Breast epithelium (tissue), 4 donors: ENCODE measurements at regions not wholly inside any gene's neighbourhood (a gene's known extent, or its start where the extent isn't known, plus 50 kb on each side); places are given as distances from the start of the nearest gene placed in this dataset.

ENCODE experiments used
- DNase-seq, 2 donors: peaks; one replicate each; pipeline ENCODE4 v3.0.0-alpha.2; 2019; ENCODE audit warnings: low spot score in 2 of 2
- H3K27ac ChIP-seq, 2 donors: fragments of 200-600 bp; sonication (generic) in 1 of 2; one replicate each; pipeline ENCODE4 v1.5.1; 2016 to 2019; ENCODE audit warnings: mild to moderate bottlenecking in 1 of 2
- H3K27me3 ChIP-seq, 2 donors: fragments of 200-600 bp; sonication (generic) in 1 of 2; one replicate each; pipeline versions ENCODE4 v1.5.1 to v1.6.0; 2017 to 2019; ENCODE audit warnings: control low read depth in 1 of 2, mild to moderate bottlenecking in 1 of 2
- H3K36me3 ChIP-seq: fragments of 200-600 bp; one replicate; pipeline ENCODE4 v1.5.1; 2019
- H3K4me1 ChIP-seq, 2 donors: fragments of 200-600 bp; sonication (generic); one replicate each; pipeline ENCODE4 v1.5.1; 2016 to 2019; ENCODE audit warnings: control low read depth in 1 of 2
- H3K4me3 ChIP-seq, 3 donors: fragments of 200-600 bp; sonication (generic); 1 replicate in 2 of 3; 2 replicates in 1 of 3; pipeline ENCODE4 v1.5.1; 2016 to 2019; ENCODE audit warnings: mild to moderate bottlenecking in 3 of 3, moderate library complexity in 2 of 3
- H3K9me3 ChIP-seq, 2 donors: fragments of 200-600 bp; sonication (generic) in 1 of 2; one replicate each; pipeline ENCODE4 v1.5.1; 2016 to 2019; ENCODE audit warnings: control low read depth in 1 of 2
- POLR2A ChIP-seq: fragments of 450-650 bp; IDR thresholded peaks from one replicate; pipeline ENCODE4 v1.6.1; 2016; ENCODE audit warnings: antibody characterized with exemption, mild to moderate bottlenecking, moderate library complexity
- POLR2AphosphoS5 ChIP-seq, 3 donors: sonication (generic); formaldehyde crosslinking; IDR thresholded peaks; one replicate each; pipeline ENCODE4 v1.6.1; 2017; ENCODE audit warnings: antibody characterized with exemption in 3 of 3
- intact Hi-C: fragments of 100-400 bp; cut with DNase I; formaldehyde crosslinking; loops from one replicate; pipeline ENCODE4 v1.15.1; 2023; ENCODE audit warnings: low total_unique reads
- TF ChIP-seq, protein P1 (sequence below), 3 donors: fragments of 450-650 bp; IDR thresholded peaks; one replicate each; pipeline ENCODE4 v1.5.1; 2016 to 2017; ENCODE audit warnings: antibody characterized with exemption in 3 of 3, mild to moderate bottlenecking in 3 of 3, moderate library complexity in 3 of 3

DNA sequence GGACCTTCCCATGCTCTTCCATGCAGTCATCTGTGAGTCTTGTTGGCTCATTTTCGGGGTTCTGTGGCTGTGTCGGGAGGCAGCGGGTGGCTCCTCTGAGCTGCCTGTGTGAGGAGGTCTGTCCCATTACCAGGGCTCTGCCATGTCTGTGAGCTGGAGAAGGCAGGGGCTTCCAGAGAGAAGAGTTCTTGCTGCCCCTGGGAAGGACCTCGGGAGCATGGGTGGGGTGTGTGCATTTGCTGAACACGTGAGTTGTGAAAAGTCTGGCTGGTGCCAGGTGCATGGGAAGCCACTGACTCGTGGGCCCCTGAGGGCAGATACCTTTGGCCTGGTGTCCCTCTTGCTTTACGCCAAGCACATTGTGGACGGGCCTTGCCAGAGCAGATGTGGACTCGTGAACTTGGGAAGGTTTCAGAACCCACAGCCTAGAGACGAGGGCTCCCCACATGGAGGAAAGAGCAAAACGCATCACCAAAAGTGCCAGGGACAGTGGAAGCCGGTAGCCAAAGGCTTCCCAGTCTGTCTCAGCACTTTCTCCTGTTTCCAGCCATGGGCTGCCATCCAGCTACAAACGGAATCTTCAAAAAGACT lies 1324.5 kb downstream of the BRD1 start:
- H3K27ac ChIP-seq: no peak overlapping the region
- H3K27me3 ChIP-seq: peaks cover 0 to 31% of the 10 kb centered on the region in 2 donors
- intact Hi-C loops: no loop called here
- no peaks in the 10 kb centered on the region for H3K9me3 ChIP-seq
- no peaks in the 10 kb centered on the region for H3K4me1 ChIP-seq
- H3K4me3 ChIP-seq: no peak overlapping the region
- DNase-seq: no peak
- no peaks in the 10 kb centered on the region for H3K36me3 ChIP-seq
- TF ChIP-seq, protein P1, sequence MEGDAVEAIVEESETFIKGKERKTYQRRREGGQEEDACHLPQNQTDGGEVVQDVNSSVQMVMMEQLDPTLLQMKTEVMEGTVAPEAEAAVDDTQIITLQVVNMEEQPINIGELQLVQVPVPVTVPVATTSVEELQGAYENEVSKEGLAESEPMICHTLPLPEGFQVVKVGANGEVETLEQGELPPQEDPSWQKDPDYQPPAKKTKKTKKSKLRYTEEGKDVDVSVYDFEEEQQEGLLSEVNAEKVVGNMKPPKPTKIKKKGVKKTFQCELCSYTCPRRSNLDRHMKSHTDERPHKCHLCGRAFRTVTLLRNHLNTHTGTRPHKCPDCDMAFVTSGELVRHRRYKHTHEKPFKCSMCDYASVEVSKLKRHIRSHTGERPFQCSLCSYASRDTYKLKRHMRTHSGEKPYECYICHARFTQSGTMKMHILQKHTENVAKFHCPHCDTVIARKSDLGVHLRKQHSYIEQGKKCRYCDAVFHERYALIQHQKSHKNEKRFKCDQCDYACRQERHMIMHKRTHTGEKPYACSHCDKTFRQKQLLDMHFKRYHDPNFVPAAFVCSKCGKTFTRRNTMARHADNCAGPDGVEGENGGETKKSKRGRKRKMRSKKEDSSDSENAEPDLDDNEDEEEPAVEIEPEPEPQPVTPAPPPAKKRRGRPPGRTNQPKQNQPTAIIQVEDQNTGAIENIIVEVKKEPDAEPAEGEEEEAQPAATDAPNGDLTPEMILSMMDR (IDR thresholded peaks at IDR 0.05): no peak
- no peak for TF ChIP-seq POLR2AphosphoS5 (IDR thresholded peaks at IDR 0.05)
- TF ChIP-seq POLR2A: no peak

DNA sequence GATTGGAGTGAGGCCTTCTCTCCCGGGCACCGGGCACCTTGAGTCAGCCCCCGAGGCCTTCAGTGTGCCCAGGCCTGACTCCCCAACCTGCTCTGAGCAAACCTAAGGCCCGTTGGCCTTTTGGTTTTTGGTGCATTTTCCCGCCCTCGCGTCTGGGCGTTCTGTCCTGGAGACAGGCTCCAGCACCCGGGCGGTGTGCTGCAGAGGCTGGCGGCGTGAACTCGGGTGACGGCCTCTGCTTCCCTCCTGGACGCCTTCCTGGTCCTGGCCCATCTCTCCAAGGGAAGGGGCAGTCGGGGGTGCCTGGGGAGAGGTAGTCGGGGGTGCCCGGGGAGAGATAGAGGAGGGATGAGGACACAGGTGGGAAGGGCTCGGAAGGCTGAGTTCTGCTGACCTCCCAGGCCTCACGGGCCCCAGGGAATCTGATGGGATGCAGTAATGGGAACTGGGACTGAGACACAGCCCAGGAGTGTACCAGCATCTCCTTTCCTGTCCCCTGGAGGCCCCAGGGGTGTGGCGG lies 1326.4 kb downstream of the BRD1 start:
- H3K36me3 ChIP-seq: no peaks in the 10 kb centered on the region
- no peak overlapping the region for H3K27ac ChIP-seq
- H3K4me1 ChIP-seq: no peaks in the 10 kb centered on the region
- H3K4me3 ChIP-seq: no peak overlapping the region
- DNase-seq: no peak
- TF ChIP-seq, protein P1 (IDR thresholded peaks at IDR 0.05): no peak
- TF ChIP-seq POLR2A (no peak), POLR2AphosphoS5 (IDR thresholded peaks at IDR 0.05) (no peak)
- peaks cover 0 to 24% of the 10 kb centered on the region in 2 donors for H3K27me3 ChIP-seq
- intact Hi-C loops: no loop called here
- H3K9me3 ChIP-seq: no peaks in the 10 kb centered on the region

DNA sequence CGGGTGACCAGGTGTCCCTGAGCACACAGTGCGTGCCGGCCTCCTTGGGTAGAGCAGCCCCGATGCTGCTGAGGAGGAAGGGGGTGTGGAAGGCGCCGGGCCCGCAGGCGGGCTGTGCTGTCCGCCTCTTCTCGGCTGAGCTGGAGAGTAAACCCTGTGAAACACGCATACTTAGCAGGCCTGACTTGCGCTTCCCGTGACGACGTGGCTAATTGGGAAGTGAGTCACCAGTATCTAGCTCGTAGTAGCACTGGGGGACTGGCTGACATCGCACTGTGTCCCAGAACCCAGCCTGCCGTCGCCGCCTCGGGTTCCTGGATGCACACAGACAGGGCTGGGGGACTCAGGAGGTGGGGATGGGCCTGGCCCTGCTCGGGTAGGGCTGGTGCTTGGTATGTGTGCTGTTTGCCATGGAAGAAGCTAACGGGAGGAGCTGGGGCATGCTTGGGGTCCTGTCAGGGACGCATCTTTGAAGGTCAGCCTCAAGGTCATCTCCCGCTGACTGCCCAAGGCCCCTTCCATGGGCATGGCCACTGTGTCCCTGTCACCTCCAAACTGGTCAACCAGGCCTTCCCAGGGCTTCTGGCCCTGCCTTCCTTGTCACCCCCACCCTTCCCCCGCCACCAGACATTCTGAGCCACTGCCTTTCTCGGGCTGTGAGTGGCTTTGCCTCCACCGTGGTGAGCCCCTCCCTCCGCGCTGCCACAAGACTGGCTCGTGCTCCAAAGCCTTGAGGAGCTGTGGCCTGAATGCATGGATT lies 1327.0 kb downstream of the BRD1 start:
- H3K4me3 ChIP-seq: no peak overlapping the region
- no peak overlapping the region for H3K27ac ChIP-seq
- H3K4me1 ChIP-seq: no peaks in the 10 kb centered on the region
- no peaks in the 10 kb centered on the region for H3K36me3 ChIP-seq
- intact Hi-C loops: no loop called here
- H3K27me3 ChIP-seq: peaks cover 0 to 28% of the 10 kb centered on the region in 2 donors
- H3K9me3 ChIP-seq: no peaks in the 10 kb centered on the region
- no peak for DNase-seq
- TF ChIP-seq POLR2A (no peak), POLR2AphosphoS5 (IDR thresholded peaks at IDR 0.05) (no peak)
- TF ChIP-seq, protein P1 (IDR thresholded peaks at IDR 0.05): no peak

DNA sequence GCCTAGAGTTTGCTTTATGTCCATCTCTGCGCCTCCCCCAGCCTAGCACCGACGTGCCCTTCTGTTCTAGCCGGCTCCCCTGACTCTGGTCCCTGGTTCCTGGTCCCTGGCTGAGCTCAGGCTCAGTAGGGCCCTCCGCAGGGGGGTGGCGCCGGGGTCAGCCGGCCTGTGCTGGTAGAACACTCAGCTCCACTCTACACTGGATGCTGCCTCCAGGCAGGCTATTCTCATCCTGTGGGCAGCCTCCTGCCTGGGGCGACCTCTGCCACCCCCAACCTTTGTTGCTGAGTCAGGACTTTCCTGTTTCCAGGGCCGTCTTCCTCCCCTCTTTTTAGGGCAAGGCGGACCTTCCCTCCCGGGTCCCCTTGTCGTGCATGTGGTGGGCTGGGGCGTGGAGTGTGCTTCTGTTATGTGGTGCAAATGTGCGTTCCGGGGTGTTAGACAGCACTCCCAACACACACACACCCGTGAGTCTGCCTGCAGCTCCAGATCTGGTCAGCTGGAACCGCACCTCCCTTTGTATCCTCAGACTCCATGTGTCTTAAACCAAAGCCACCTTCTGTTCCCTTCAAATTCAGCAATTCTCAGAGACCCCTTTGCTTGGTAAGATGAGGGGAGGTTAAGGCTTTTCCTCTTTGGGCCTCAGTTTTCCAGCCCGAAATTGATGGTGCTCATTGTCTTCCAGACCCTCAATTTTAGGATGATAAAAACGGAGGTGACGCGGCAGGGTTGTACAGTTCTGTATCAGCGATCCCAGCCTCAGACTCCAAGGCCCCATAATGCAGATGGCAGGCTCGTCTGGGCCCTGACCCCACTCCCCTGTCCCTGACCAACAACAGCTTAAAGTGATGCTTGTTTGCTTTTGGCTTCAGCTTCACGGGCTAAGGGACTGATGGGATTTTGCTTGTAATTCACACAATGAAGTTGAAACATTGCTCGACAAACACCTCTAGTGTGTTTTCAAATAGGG lies 1327.9 kb downstream of the BRD1 start:
- intact Hi-C loops: no loop called here
- Histone ChIP-seq H3K4me1 (no peaks in the 10 kb centered on the region), H3K27me3 (peaks cover 0 to 30% of the 10 kb centered on the region in 2 donors), H3K9me3 (no peaks in the 10 kb centered on the region), H3K4me3 (no peak overlapping the region), H3K36me3 (no peaks in the 10 kb centered on the region), H3K27ac (no peak overlapping the region)
- no peak for DNase-seq
- TF ChIP-seq POLR2AphosphoS5 (IDR thresholded peaks at IDR 0.05) (no peak), POLR2A (no peak)
- TF ChIP-seq, protein P1 (IDR thresholded peaks at IDR 0.05): no peak
